Stimulated activated naive B cell treated with anti-CD40 and anti-IgM and Interleukin-4, amounts not matched to agents 10 μg/mL and 1 μg/mL and 100 μg/mL, for 72 hours (primary cell): ENCODE measurements at regions not wholly inside any gene's neighbourhood (a gene's known extent, or its start where the extent isn't known, plus 50 kb on each side); places are given as distances from the start of the nearest gene placed in this dataset.
"Not testable (repeated sequence)": the region's sequence is repeated elsewhere in the genome, so short reads cannot be mapped to it uniquely, and the experiment has no call there.

Source experiments
- ATAC-seq, 2 donors: fragments of 150-1000 bp; cut with Tn5 transposase; replicated peaks; 2 replicates each; pipeline ENCODE4 v1.10.0; 2021; ENCODE audit warnings: moderate library complexity in 1 of 2
- DNase-seq: peaks from one replicate; pipeline ENCODE4 v3.0.0; 2021
- H3K27ac Mint-ChIP-seq: one replicate; pipeline ENCODE4 v1.8.0; 2022; ENCODE audit warnings: mild to moderate bottlenecking, mixed read lengths
- H3K27me3 Mint-ChIP-seq, 2 donors: one replicate each; pipeline ENCODE4 v1.8.0; 2022; ENCODE audit warnings: mixed read lengths in 2 of 2
- H3K36me3 Mint-ChIP-seq, 2 donors: one replicate each; pipeline ENCODE4 v1.8.0; 2022; ENCODE audit warnings: mixed read lengths in 2 of 2, mild to moderate bottlenecking in 1 of 2
- H3K4me1 Mint-ChIP-seq, 2 donors: one replicate each; pipeline ENCODE4 v1.8.0; 2022; ENCODE audit warnings: mixed read lengths in 2 of 2, mild to moderate bottlenecking in 1 of 2
- H3K4me3 Mint-ChIP-seq, 2 donors: one replicate each; pipeline ENCODE4 v1.8.0; 2022; ENCODE audit warnings: mild to moderate bottlenecking in 2 of 2, mixed read lengths in 2 of 2, moderate library complexity in 1 of 2
- H3K9me3 Mint-ChIP-seq, 2 donors: one replicate each; pipeline ENCODE4 v1.8.0; 2022; ENCODE audit warnings: mixed read lengths in 2 of 2, mild to moderate bottlenecking in 1 of 2

DNA sequence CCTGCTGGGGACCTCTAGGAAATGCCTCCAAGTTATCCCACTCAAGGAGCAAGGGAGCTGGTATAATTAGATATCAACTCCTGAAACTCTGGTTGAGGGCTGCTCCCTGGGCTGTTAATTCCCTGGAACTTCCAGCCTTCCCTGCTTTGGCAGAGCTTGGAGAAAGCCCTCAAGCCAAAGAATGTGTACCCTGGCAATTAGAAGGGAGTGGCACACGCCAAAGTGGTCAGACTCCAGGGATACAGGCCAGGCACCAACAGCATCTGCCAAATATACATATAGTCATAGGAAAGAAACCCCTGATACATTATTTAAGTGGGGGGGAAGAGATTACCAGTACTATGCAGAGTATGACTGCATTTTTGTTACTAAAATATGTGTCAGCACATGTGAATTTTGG, 616.8 kb downstream of the BCOR start:
- no peak overlapping the region for H3K4me3 Mint-ChIP-seq
- DNase-seq = no peak
- peaks cover 0 to 6% of the 10 kb centered on the region in 2 donors for H3K9me3 Mint-ChIP-seq
- H3K27ac Mint-ChIP-seq = no peak overlapping the region
- H3K36me3 Mint-ChIP-seq = no peaks in the 10 kb centered on the region
- ATAC-seq = no peak
- H3K27me3 Mint-ChIP-seq = peaks cover 0 to 9% of the 10 kb centered on the region in 2 donors
- H3K4me1 Mint-ChIP-seq = peaks cover 9 to 30% of the 10 kb centered on the region in 2 donors

DNA sequence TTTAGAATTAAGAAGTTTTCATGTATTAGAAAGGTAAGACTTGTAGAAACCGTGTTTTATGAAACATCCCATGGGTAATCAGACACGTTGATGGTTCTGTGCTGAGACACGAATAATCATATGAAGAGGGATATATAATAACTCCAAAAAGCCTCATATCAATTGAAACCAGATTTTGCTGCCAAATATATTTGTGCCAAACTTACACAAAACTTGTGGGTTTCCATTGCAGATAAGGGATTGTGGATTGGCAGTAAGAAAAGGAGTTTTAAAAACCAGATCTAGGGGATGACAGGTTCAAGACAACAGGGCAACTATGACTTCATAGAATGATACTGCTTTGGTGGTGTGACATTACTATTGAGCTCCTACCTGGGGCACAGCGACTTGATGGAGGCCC, 616.1 kb downstream of the BCOR start:
- Mint-ChIP-seq H3K27me3 (peaks cover 0 to 4% of the 10 kb centered on the region in 2 donors), H3K36me3 (no peaks in the 10 kb centered on the region), H3K4me1 (peaks cover 12 to 26% of the 10 kb centered on the region in 2 donors), H3K4me3 (no peak overlapping the region), H3K27ac (no peak overlapping the region), H3K9me3 (peaks cover 0 to 6% of the 10 kb centered on the region in 2 donors)
- no peak for DNase-seq
- ATAC-seq = no peak

DNA sequence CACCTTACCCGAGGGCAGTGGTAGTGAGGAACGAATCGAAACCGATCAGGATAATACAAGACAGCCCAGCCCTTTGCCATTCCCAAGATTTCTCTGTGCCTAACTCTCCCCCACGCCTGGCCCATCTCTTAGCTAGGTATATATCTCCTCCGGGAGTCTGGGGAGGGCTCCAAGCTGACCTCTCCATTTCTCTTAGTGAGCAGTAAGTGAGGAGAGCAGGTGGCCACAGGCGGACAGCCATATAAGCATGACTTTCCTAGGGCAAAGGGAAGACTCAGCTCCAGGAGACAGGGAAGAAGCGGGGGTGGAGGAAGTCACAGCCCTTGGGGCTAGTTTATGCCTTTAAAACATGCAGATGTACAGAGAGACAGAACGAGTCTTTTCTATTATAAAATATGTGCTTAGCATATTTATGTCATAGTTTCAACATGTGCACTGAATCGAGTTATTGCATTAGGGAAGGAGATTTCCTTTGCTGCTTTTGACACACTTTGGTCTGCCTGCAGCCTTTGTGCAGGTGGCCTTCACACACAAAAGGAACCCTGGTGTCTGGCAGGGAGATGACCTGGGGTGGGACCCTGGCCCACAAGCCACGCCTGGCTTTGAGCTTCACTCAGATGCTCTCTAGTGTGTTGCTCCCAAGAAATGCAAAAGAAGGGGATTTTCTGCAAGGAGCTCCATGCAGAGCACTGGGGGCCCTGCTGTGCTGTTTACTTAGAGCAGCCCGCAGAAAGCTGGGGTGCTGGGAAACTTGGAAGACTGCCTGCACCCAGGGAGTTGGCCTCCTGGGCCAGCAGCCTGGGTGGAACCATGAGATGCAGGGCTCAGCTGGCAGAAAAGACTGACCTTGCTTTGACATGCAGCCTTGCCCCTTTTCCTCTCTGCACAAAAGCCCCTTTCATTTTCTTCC, 613.3 kb downstream of the BCOR start:
- DNase-seq (no peak), ATAC-seq (no peak)
- Mint-ChIP-seq H3K4me1 (peaks cover 15 to 37% of the 10 kb centered on the region in 2 donors), H3K4me3 (no peak overlapping the region), H3K27me3 (no peaks in the 10 kb centered on the region), H3K27ac (no peak overlapping the region), H3K36me3 (no peaks in the 10 kb centered on the region), H3K9me3 (peaks cover 0 to 6% of the 10 kb centered on the region in 2 donors)

DNA sequence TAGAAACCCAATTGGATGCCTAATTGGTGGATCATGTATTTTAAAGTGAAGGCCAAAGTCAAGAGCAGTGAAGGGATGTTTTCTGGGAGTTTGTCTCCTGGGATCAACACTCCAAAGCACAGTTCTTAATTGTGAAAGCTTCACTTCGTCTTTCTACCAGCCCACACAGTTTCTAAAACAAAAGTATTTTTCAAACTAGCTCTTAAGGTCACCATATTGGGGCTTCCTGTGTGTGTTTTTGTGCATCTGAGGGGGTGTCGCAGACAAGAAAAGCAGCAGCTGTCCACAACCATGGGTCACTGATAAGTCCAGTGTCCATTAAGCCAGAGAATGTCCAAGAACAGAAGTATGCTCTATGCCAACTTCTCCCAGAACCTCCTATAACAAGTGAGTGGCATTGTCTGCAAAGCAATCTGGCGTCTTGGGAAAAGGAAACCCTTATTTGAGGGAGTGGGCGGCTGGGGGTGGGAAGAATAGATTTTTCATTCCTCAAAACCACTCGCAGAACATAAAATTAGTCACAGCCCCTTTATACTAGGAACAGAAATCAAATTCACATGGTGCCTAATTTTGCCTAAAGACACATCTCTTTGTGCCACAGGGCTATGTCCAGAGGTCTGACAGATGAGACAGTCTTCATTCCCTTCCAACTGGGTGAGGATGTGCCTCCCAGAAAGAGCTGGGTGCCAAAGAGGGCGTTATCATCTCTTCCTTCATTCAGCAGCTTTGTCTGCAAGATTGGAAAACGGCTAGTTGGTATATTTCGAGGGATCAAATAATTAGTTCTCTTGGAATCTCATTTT, 610.4 kb downstream of the BCOR start:
- peak; percentile 26 to 44 for ATAC-seq
- peak overlapping the region; percentile 14 for H3K27ac Mint-ChIP-seq
- H3K9me3 Mint-ChIP-seq = peaks cover 0 to 6% of the 10 kb centered on the region in 2 donors
- peak overlapping the region in 1 of 2 donors; percentile 19 for H3K4me3 Mint-ChIP-seq
- no peaks in the 10 kb centered on the region for H3K27me3 Mint-ChIP-seq
- no peak for DNase-seq
- peaks cover 0 to 4% of the 10 kb centered on the region in 2 donors for H3K36me3 Mint-ChIP-seq
- H3K4me1 Mint-ChIP-seq = peaks cover 32 to 63% of the 10 kb centered on the region in 2 donors

DNA sequence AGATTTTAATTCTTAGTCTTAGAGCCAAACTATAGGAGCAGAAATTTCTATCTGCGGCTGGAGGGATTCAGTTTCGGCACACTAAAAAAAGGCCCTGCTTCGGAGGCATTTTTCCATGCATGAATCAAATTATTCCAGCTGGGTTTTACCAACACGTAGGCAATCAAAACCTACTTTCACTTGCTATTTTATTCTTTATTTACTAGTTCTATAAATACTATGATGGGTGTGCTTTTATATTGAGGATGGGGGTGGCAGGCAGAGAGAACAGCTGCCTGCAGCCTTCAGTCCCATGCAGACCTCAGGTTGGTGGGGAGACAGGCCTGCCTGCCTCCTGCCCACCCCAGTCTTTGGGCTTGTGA, 609.8 kb downstream of the BCOR start:
- peaks cover 0 to 4% of the 10 kb centered on the region in 2 donors for H3K36me3 Mint-ChIP-seq
- peaks cover 0 to 6% of the 10 kb centered on the region in 2 donors for H3K9me3 Mint-ChIP-seq
- ATAC-seq (no peak), DNase-seq (no peak)
- H3K4me3 Mint-ChIP-seq = no peak overlapping the region
- H3K27me3 Mint-ChIP-seq = no peaks in the 10 kb centered on the region
- peaks cover 38 to 69% of the 10 kb centered on the region in 2 donors for H3K4me1 Mint-ChIP-seq
- H3K27ac Mint-ChIP-seq = peak overlapping the region; percentile 52

DNA sequence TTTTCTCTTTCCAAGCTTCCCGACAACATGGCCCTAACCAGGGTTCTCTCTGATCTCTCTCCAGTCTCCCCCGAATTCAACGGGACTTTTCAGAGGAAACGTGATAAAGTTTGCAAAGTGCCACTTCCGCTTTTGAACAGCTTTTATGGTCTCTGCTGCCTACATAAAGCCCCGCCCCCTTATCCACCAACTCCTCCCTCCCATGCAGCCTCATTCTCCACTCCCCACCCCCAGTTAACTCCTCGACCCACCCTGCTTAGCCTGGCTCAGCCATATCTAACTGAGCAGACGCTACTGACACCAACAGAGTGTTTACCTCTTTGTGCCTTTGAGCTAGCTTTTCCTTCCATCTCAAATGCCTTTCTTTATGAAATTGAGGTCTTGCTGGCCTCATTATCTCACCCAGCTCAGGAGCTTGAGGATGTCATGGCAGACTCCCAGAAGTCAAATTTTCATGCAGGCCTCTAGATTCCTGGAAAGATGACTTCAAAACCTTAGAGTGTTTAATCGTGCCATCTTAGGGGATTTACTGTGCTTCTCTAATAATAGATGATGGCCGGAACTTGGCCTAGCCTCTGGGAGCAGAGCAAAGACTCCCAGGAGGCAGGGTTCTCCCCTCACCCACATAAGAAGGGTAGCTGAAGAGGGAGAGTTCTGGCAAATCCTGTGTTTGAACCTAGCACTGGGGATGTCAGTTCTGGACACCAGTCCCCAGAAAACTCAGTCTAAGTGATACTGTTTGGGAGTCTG, 606.0 kb downstream of the BCOR start:
- H3K4me3 Mint-ChIP-seq = peak overlapping the region; percentile 12 to 32

DNA sequence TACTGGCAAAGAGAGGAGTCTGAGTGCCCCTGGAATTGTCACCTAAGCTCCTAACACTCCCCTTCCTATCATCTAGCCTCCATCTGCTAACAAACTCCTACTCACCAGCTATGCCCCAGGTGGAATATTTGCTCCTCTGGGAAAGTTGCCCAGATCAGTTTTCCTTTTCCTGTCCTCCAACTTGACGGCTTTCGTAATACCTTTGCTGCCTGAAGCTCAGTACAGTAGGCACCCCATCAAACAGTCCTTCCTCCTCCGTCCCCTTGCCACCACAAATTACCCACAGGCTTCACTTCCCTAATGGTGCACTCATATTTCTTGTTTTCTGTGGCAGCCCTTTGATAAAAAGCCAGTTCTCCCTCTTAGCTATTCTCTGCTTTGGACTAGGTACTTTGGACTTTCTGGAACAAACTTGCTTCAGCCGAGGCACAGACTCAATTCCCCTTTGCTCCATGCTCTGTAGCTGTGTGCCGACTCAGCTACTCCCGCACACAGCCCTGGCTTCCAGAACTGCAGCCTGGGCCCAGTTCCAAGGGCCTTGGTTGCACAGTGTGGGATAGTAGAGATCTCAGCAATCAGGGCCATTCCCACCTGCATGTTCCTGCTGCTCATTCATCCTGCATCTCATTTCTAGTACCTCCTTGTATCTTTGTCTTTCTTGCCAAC, 605.1 kb downstream of the BCOR start:
- H3K4me3 Mint-ChIP-seq = peak overlapping the region; percentile 7 to 50
- no peaks in the 10 kb centered on the region for H3K27me3 Mint-ChIP-seq
- peaks cover 0 to 4% of the 10 kb centered on the region in 2 donors for H3K36me3 Mint-ChIP-seq
- no peaks in the 10 kb centered on the region for H3K9me3 Mint-ChIP-seq
- peak; percentile 26 for DNase-seq
- peaks cover 33 to 58% of the 10 kb centered on the region in 2 donors for H3K4me1 Mint-ChIP-seq
- ATAC-seq = peak; percentile 86 to 90
- H3K27ac Mint-ChIP-seq = peak overlapping the region; percentile 27

More for the DNA sequence above, 606.0 kb downstream of the BCOR start:
- peak overlapping the region; percentile 79 for H3K27ac Mint-ChIP-seq
- peaks cover 34 to 67% of the 10 kb centered on the region in 2 donors for H3K4me1 Mint-ChIP-seq
- DNase-seq = peak; percentile 56
- H3K9me3 Mint-ChIP-seq = no peaks in the 10 kb centered on the region
- peak; percentile 81 for ATAC-seq
- H3K27me3 Mint-ChIP-seq = no peaks in the 10 kb centered on the region
- peaks cover 0 to 4% of the 10 kb centered on the region in 2 donors for H3K36me3 Mint-ChIP-seq

DNA sequence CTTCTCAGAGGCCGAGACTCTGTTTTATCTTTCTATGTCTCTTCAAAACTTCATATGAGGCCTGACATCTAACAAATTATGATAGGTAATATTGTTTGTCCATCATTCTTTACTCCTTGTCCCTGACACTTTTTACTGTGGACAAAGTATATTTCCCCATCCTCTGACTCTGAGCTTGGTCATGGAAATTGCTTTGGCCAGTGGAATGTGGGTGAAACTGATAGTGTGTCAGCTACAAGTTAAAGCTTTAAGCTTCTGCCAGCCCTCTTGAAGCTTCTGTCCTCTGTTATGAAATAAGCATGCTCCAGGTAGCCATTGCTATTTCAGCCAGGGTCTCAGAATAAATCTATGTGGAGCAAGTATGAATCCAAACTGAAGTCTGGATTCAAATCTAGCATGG, 604.6 kb downstream of the BCOR start:
- ATAC-seq (no peak), DNase-seq (no peak)
- Mint-ChIP-seq H3K4me3 (peak overlapping the region; percentile 7 to 50), H3K9me3 (no peaks in the 10 kb centered on the region), H3K4me1 (peaks cover 31 to 55% of the 10 kb centered on the region in 2 donors), H3K27me3 (no peaks in the 10 kb centered on the region), H3K27ac (peak overlapping the region; percentile 27), H3K36me3 (peaks cover 0 to 4% of the 10 kb centered on the region in 2 donors)

DNA sequence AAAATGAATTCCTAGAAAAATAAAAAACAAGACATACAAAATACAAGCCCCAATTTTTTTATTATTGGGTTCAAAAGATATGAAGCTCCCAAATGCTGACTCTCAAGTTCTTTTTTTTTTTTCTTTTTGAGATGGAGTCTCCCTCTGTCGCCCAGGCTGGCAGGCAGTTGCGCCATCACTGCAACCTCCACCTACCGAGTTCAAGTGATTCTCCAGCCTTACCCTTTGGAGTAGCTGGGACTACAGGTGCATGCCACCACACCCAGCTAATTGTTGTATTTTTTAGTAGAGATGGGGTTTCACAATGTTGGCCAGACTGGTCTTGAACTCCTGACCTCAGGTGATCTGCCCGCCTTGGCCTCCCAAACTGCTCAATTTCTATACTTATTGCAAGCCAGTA, 600.6 kb downstream of the BCOR start:
- H3K27ac Mint-ChIP-seq, H3K36me3 Mint-ChIP-seq: not testable (repeated sequence)

DNA sequence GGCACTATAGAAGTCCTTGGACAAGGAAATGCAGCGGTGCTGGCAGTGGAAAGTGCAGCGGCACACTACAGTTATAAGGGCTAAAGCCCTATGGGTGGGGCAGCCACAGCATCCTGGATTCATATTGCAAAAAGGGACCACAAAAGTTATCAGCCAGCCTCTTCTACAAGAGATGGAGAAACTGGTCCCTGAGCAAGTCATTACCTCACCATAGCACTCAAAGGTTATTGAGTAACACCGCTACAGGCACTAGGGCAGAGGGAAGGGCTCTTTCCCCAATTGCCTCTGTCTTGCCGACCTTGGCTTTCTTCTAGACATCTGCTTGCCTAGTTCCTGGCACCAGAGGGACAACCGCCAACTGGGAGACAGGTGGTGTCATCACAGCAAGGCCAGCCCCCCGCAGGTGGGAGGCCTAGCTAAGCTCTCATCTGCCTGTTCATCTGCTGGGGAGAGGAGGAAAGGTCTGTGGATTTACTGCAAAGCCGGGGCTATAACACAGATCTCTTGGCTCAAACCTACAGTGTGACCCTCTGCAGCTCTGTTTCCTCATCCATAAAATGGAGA, 600.0 kb downstream of the BCOR start:
- Mint-ChIP-seq H3K4me1 (peaks cover 6 to 15% of the 10 kb centered on the region in 2 donors), H3K27ac (no peak overlapping the region), H3K36me3 (no peaks in the 10 kb centered on the region), H3K4me3 (no peak overlapping the region), H3K27me3 (peaks cover 0 to 4% of the 10 kb centered on the region in 2 donors), H3K9me3 (no peaks in the 10 kb centered on the region)
- ATAC-seq (no peak), DNase-seq (no peak)

More for the DNA sequence above, 600.6 kb downstream of the BCOR start:
- not testable (repeated sequence) for ATAC-seq, H3K9me3 Mint-ChIP-seq, DNase-seq, H3K4me3 Mint-ChIP-seq, H3K27me3 Mint-ChIP-seq
- peaks cover 12 to 22% of the 10 kb centered on the region in 2 donors for H3K4me1 Mint-ChIP-seq

DNA sequence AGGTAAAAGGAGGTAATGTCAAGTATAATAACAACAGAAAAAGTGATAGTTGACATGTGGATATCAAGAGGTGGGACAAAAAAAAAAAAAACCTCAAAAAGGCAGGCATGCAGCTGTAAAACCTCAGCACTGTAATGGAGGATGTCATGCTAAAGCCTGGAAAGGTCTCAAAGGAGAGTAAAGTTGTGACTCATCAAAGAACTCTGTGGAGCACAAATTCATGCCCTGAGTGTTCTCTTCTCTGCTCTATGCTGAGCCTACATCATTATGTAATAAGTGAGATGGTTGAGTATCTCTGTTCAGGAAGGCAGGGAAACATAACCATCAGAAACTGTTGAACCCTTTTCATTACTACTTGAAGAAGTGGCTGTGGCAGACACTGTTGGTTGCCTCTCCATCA, 597.8 kb downstream of the BCOR start:
- Mint-ChIP-seq H3K27me3 (peaks cover 0 to 4% of the 10 kb centered on the region in 2 donors), H3K27ac (no peak overlapping the region), H3K36me3 (no peaks in the 10 kb centered on the region), H3K9me3 (no peaks in the 10 kb centered on the region), H3K4me1 (peaks cover 0 to 3% of the 10 kb centered on the region in 2 donors), H3K4me3 (no peak overlapping the region)
- no peak for ATAC-seq
- DNase-seq = no peak

DNA sequence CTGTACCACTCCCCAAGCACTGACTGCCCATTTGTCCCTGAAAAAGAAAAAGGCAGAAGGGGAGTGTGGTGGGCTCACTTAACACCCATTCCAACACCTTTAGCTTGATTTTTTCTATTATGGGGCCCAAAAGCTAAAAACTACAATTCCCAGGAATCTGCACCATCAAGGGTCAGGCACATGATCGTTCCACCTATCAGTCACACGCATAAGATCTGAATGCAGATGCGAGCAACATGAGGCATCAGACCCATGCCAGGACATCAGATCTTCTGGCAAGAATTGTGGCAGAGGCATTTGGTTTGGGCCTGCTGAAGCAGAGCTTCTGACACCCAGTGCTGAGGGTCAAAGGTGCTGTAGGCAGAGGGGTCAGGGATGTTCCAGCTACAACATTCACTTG, 595.9 kb downstream of the BCOR start:
- no peak for DNase-seq
- no peaks in the 10 kb centered on the region for H3K4me1 Mint-ChIP-seq
- ATAC-seq = no peak
- no peaks in the 10 kb centered on the region for H3K36me3 Mint-ChIP-seq
- H3K27me3 Mint-ChIP-seq = peaks cover 0 to 4% of the 10 kb centered on the region in 2 donors
- no peaks in the 10 kb centered on the region for H3K9me3 Mint-ChIP-seq
- no peak overlapping the region for H3K4me3 Mint-ChIP-seq
- no peak overlapping the region for H3K27ac Mint-ChIP-seq

DNA sequence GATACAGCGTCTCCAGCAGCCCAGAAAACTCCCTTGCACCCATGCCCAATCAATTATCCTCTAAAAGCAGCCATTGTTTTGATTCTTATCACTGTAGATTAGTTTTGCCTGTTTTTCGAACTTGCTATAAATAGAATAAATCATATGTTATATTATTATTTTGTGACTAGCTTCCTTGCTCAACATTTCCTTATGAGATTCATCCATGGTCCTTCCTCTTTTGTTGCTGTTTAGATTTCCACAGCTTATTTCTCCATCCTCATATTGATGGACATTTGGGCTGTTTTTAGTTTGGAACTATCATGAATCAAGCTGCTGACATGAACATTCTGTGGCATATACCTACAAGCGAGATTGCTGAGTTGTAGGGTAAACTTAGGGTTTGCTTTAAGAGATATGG, 595.3 kb downstream of the BCOR start:
- H3K4me3 Mint-ChIP-seq = no peak overlapping the region
- ATAC-seq (no peak), DNase-seq (no peak)
- no peaks in the 10 kb centered on the region for H3K9me3 Mint-ChIP-seq
- H3K36me3 Mint-ChIP-seq = no peaks in the 10 kb centered on the region
- H3K27ac Mint-ChIP-seq = no peak overlapping the region
- peaks cover 0 to 4% of the 10 kb centered on the region in 2 donors for H3K27me3 Mint-ChIP-seq
- H3K4me1 Mint-ChIP-seq = no peaks in the 10 kb centered on the region
